Daoy (cell line): ENCODE measurements at regions not wholly inside any gene's neighbourhood (a gene's known extent, or its start where the extent isn't known, plus 50 kb on each side); places are given as distances from the start of the nearest gene placed in this dataset.
"Not testable (repeated sequence)": the region's sequence is repeated elsewhere in the genome, so short reads cannot be mapped to it uniquely, and the experiment has no call there.

Experiments used
- DNase-seq: peaks from one replicate; pipeline ENCODE4 v3.0.0-alpha.2; 2015; ENCODE audit warnings: low read depth

GRCh38 chr1:100628631-100629081, 90.7 kb downstream of the GPR88 start:
- peak; percentile 23 for DNase-seq

DNA sequence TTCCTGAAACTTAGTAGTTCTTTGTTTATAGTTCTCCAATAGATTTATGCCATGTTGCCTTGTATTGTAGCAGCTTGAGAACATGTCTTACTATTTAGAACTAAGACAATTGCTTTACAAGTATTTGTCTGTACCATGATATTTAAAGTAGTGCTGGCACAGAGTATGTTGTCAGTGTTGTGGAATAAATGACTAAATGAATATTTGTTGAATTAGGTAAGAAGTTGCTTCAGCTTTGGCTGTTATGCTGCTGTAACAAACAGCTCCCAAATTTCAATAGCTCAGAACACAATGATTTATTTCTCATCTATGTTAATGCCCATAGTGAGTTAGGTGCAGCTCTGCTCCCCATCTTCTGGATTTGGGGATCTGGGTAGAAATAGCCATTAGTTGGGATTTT, 90.2 kb upstream of the VCAM1 start:
- no peak for DNase-seq

- DNase-seq: peak; percentile 94
Observed at GRCh38 chr1:100631015-100631551, 88.5 kb upstream of the VCAM1 start.

GRCh38 chr1:100642826-100643225, 76.7 kb upstream of the VCAM1 start:
- no peak for DNase-seq

DNA sequence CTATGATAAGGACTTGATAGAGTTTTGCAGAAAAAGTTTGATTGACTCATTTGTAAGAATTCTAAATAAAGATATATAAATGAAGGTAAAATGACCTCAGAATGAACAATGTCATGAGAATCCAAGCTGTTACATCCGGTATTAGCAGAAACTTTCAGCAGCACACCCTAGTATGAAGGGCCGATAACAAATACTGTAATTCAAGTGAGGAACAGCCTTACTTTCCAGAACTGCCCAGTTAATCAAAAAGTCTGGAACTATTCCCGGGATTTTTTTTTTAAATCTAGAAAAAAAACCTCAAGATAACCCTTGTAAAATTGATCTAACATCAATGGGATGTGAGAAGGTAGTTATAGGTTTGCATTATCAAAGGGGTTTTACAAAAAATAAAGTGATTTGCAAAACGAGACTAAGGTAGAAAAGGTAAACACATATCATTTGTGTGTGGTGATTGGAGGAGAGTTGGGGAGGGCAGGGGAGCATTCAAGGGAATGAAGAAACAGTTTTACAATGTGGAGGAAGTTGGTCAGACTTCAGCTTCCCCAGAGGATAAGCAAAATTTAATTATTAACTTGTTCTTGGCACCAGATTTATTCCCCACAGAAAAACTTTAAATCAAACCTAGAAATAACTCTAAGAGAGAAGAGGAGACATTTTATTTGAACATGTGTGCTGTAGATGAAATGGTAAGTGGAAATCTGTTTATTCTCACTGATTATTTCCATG, 75.9 kb upstream of the VCAM1 start:
- DNase-seq: no peak

DNA sequence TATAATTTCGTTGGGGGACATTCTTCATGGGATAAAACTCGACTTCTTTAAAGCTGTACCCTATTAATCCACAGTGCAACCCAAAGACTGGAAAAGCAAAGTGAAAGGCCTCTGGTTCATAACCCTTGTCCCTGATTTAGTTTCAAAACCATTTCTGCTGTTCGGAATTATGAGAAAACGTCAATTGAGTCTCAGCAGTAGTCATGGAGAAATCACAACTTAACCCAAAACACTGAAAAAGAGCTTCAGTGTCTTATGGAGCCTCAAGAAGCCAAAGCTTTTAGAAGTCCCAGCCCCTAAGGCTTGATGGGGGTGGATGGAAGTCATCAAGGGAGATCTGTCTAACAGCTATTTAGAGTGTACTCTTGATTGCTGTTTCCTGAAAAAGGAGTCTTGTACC, 73.5 kb upstream of the VCAM1 start:
- no peak for DNase-seq

DNA sequence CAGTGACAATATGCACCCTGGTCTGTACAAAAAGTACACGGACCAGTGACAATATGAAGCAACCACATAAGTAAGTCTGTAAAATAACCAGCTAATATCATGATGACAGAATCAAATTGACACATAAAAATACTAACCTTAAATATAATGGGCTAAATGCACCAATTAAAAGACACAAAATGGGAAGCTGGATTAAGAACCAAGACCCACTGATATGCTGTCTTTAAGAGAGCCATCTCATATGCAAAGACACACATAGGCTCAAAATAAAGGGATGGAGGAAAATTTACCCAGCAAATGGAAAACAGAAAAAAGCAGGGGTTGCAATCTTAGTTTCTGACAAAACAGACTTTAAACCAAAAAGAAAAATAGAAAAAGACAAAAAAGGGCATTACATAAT, 70.4 kb upstream of the VCAM1 start:
- DNase-seq: no peak

DNA sequence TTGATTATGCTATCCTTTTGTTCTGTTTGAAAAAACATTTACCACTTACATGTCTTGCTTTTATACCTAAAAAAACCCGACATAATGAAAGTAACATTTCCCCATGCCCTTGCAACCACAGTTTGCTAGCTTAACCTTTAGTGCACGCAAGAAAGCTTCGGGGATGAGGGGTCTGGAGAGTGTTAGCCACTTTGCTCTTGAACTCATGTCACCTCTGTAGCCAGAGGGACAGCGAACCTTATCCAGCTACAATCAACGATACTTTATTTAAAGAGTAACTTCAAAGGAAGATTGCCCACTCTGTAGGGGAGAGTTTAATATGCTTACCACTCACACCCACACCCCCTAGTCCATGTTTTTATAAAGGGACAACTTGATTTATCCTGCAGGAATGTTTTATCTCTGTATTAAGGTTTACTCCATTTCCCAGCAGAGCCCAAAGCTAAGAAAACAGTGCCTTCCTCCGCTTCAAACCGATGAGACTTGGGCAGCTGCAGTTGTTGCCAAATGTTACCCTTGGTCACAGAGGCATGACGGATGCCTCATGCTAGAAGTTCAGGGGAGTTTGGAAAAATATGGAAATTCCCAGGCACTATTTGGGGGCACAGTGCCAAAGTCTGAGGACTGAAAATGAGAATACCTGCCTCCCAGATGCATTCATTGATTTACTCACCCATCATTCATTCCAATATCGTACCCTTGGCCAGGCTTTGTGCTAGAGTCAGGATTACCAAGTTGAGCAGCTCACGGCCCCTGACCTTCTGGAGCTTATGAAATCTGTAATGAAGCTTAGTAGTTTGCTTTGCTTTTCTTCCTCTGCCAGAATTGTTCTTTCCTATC, 61.4 kb upstream of the VCAM1 start:
- peak; percentile 83 for DNase-seq

DNA sequence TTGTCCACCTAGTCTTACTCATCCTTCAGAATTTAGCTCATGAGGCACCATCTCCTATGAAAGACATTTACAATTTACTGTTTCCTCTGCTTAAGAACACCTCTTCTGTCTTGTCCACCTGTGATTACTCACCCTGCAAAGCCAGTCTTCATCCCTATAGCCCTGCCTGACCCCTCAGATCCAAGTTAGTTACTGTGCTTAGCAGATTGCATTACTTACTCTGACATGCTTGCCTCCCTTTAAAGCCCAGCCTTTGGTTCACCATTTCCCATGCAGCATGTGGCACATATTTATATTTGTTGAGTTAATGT, 60.9 kb upstream of the VCAM1 start:
- DNase-seq: no peak

DNA sequence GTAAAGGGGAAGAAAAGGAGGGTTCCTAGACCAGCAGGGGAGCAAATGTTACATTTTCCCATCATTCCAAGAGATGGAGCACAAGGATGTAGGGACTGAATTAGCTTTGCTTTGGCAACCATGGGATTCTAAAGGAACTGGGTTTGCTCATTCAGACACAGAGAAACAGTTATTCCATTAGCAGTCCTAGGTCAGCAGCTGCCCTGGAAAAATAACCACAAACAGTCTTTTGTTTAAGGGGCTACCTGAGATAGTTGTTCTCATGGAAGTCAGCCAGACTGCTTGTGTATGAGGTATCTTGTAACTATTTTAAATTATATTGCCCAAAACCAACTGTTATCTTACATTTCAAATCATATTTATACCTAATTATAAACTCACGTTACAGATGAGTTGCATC, 58.4 kb upstream of the VCAM1 start:
- DNase-seq: peak; percentile 9

GRCh38 chr1:100668494-100668893, 51.0 kb upstream of the VCAM1 start:
- DNase-seq: not testable (repeated sequence)
